HEK293T (cell line): ENCODE measurements at regions not wholly inside any gene's neighbourhood (a gene's known extent, or its start where the extent isn't known, plus 50 kb on each side); places are given as distances from the start of the nearest gene placed in this dataset.

Experiments
- ELF4 ChIP-seq: fragments of 450-650 bp; IDR thresholded peaks from 2 replicates; pipeline ENCODE4 v1.6.1; 2017; ENCODE audit warnings: antibody characterized with exemption
- FOXK2 ChIP-seq: fragments of 450-650 bp; IDR thresholded peaks from 2 replicates; pipeline ENCODE4 v1.6.1; 2016; ENCODE audit warnings: mild to moderate bottlenecking
- SP1 ChIP-seq: fragments of 450-650 bp; IDR thresholded peaks from 2 replicates; pipeline ENCODE4 v1.6.1; 2017

DNA sequence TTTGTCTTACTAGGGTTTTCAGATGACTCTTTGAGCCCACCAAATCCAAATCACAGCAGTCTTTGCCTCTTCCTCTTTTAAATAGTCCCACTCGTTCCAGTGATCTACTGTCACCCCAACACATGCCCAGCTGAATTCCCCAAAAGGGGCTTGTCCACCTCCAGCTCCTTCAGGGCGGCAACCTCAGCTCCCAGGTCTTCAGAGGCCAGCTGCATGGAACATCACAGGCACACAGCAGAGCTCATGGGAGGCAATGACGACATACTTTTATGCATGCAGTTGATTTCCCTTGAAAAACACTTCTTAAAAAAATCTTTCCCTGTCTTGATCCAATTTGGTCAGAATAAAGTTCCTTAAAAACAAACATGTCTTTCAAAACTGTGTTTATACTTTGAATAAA lies 244.3 kb upstream of the NR2F2 start:
- no peak for TF ChIP-seq FOXK2
- TF ChIP-seq ELF4 = no peak
- TF ChIP-seq SP1 = no peak
